ENCODE measurements at regions not wholly inside any gene's neighbourhood (a gene's known extent, or its start where the extent isn't known, plus 50 kb on each side); places are given as distances from the start of the nearest gene placed in this dataset.
A peak's percentile ranks its signal among the peaks of the same experiment; 100 is the strongest.
"Not testable (repeated sequence)": the region's sequence is repeated elsewhere in the genome, so short reads cannot be mapped to it uniquely, and the experiment has no call there.

DNA sequence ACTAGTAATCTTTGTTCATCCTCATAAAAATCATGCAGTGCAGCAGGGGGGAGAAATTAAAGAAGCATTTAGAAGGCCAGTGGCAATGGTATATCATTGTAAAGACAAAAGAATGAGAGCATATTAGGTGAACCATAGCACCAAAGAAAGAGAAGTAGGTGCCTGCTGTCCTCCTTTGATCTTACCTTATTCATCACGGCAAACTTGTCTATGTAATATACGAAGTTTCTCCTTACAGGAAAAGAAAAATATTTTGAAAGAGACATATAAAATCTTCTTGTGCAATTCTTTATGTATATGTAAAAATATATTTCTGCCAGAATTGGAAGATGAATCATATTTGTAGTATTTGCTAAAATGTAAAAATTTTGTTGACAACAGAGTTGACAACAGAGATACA is 411.3 kb upstream of the ARRDC3 start:
- no peak for DNase-seq

DNA sequence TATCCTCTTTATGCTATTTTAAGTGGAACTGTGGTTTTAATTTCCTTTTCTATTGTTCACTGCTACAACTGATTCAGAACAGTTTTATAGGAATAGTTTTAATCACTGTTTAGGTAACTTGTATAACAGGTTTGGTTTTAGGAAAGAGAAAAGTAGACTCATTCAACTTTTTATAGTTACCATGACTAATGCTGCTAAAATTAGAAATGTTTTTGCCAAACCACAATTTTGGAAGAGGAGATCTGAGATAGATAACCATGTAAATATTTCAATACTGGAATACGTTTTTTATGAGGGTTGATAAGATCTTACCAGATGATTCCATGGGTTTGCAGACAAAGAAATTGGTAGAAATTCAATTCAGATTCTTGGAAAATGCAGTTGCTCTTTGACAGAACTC is 404.6 kb upstream of the ARRDC3 start:
- peak; percentile 43 for DNase-seq

DNA sequence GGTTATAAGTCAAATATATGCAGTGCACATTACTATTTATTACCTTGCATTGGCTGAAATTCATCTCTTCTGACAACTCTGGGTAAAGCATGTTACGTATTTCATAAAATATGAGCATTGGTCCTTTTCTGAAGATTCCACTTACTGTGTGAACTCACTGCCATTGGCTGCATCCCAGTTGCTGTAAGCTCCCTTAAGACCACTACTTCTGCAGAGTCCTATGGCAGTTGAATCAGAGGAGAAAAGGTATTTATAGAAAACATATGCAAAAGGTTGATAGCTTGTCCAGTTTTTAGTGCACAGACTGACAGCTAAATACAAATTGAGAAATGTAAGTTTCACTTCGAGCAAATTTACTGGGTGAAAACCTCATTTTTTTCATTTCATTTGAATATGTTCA is 394.6 kb upstream of the ARRDC3 start:
- DNase-seq: peak; percentile 51

DNA sequence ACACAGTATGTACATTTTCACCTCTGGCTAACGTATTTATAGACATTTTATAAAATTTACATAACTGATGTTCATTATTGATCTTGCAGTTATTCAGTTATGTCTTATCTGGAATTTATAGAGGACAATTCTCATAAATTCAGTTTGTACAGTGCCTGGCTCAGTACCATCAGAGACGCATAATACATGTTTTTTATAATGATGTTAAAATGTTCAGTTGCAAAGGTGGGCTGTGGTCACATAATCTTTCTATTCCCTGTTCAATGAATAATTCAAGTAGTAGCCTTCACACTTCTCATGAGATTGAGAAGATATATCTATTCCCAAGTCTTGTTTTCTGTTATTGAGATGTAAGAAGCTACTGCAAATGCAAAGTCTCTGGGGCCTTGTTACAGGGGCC is 393.1 kb upstream of the ARRDC3 start:
- no peak for DNase-seq

DNA sequence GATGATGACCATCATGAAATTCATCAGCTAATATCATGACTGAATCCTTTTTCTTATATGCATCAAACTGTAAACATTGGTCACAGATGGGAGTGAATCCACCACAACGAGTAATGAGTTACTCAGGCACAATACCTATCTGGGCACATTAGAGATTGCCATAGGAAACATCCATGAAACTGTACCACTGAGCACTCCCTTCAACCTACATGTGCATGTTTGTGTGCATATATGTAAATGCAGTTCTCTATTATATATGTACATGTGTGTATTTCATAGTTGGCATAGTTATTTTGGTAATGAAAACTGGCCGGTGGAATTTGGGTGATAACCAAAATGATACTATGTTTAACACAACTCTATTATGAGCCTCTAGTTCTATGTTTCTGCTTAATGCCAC is 387.3 kb upstream of the ARRDC3 start:
- DNase-seq: no peak

DNA sequence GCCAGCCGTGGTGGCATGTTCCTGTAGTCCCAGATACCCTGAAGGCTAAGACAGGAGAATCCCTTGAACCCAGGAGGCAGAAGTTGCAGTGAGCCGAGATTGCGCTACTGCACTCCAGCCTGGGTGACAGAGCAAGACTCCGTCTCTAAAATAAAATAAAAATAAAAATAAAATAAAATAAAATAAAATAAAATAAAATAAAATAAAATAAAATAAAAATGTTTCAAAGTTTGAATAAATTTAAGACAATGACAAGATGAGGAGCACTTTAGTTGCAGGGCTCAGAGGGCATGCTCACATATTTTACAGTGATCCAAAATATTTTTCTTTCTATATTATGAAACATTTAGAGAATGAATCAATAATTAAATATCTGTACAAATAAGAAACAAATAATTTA is 374.3 kb upstream of the ARRDC3 start:
- not testable (repeated sequence) for DNase-seq

DNA sequence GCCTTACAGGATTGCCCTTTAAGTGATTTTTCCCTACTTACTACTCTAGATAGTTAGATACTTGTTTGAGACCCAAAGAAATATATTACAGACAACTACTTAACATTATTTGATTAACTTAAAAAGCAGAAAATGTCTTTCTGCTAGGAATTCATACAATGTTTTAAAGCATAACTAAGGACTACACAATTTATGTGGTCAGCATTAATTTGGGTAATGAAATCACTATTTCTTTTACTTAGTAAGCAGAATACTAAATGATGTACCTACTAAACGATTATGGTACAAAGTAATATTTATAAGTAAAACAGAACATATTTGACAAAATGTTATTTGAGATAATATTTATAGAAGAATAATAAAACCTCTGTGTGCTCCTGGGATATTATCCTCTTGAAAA is 371.9 kb upstream of the ARRDC3 start:
- no peak for DNase-seq

DNA sequence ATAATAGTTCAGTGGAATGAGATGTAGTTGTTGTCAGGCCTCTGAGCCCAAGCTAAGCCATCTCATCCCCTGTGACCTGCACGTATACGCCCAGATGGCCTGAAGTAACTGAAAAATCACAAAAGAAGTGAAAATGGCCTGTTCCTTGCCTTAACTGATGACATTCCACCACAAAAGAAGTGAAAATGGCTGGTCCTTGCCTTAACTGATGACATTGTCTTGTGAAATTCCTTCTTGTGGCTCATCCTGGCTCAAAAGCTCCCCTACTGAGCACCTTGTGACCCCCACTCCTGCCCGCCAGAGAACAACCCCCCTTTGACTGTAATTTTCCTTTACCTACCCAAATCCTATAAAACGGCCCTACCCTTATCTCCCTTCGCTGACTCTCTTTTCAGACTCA is 361.4 kb upstream of the ARRDC3 start:
- DNase-seq: not testable (repeated sequence)

DNA sequence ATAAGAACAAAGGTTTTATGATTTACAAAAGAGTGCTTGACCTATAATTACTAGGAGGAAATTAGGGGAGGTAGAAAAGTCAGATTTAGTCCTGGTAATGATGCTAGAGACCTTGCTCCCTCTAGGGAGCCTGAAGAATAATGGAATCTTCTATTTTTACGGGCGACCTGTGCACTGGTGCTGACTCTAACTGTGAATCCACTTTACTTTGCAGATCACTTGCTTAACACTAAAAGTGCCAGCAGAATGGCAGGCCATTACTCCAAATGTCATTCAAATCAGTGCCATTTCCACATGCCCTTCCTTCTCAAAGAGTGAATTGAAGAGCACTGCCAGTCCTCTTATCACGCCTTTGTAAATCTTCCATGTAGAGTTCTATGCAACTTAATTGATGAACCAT is 359.4 kb upstream of the ARRDC3 start:
- DNase-seq: no peak

DNA sequence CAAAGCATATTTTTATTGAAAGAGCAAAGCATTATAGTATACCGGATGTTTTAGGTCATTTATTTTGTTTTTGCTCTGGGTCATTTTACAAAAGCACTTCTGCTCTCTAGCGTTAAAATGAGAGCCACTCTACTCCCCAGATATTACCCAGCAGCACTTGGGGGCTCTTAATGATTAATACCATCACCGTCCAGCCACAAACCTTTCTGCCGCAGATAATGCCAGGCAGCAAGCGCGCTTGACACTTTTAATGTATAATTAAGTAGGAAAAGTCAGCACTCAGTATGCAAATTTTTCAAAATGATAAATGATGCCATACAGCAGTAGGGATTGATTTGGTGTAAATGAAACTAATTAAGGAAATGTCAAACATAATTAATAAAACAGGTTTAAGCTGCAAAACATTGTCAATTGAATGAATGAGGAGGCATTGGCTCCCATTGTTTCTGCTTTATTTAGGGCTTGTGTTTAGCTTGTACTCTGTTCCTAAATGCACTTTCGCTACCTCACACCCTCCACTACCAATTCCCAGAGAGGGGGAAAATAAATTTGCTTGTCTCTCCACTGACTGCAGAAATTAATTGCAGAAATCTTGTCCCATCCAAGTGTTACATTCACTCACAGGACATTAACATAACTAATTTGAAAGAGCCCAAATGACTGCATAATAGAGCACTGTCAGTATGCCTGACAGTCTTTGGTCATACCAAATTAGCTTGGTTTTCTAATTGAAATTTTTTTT is 358.8 kb upstream of the ARRDC3 start:
- DNase-seq: no peak

DNA sequence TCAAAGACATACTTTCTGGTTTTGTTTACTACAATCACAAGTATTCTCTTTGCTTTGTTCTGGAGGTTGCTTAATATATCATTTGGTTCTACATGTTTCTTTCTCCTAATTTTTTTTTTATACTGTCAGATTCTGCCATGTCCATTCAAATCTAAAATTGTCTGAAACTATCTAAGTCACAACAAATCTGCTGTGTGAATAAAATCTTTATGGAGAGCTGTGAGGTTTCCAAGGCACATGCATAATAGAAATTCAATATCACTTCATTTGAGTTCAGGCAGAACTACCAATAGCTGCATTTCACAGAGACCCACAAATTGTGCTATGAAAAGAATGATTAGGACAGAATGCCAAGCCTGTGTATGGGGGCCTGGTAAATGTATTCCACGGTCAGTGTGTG is 346.9 kb upstream of the ARRDC3 start:
- no peak for DNase-seq

DNA sequence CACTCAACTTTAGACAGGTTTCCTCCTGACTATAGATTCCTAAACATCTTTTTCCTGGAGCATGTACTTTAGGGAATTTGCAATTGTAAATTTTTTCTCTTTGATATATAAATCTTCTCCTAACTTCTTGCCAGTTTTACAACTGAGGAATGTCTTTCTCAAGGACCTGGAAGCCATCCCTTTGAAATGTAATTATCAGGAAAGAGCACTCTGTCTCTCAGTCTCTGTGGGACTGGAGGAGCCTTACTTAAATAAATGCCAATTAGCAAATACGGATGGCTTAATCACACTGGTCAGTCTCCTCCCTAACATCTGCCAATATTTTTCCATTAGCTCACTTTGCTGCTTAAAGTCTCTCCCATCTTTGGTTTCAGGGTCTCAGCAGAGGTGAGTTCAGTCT is 344.3 kb upstream of the ARRDC3 start:
- DNase-seq: no peak

DNA sequence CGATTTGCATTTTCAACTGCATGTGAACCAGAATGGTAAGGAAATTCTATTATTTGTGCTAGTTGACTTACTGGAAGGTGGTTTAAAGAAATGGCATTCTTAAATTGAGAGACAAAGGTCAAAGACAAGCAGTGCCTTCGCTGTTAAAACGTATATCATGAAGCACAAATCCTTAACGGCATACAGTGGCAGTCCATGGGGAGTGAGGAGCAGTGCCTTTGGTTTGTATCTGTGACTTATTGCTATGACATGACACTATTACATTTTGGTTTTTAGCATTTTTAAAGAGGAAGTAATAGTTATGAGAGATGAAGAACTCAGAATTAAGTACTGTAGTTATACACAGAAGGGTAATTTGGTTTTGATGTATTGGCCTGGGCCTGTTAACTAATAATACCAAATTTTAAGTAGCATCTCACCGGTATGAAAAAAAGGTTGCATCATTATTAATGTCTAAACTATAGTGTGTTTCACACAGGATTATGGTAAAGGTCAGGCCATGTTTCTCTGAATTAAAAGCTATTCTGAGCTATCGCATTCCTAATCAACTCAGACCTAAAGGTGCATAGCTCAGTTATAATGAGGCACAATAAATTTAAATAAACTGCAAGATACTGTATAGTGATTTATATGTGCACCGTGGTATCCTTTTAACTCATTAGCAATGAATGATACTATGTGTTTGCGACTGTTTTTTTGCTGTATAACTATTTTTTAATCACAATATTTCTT is 339.8 kb upstream of the ARRDC3 start:
- DNase-seq: no peak

DNA sequence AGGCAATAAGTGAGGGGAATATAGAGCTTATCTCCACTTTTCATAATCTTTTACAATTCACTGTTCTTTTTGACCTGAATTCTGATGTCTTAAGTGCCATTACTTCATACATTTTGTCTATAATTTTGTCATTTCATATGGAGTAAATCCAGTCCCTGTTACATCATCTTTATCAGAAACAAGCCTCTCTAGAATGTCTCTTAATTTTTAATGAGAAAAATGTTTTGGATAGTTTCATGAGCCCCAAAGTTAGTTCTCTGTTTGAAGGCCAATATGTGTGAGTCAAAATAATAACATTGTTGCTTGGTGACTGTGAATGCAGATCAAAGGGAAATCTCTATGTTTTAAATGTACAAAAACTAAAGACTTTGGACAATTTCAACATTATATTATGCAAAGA is 329.6 kb upstream of the ARRDC3 start:
- DNase-seq: peak; percentile 1

DNA sequence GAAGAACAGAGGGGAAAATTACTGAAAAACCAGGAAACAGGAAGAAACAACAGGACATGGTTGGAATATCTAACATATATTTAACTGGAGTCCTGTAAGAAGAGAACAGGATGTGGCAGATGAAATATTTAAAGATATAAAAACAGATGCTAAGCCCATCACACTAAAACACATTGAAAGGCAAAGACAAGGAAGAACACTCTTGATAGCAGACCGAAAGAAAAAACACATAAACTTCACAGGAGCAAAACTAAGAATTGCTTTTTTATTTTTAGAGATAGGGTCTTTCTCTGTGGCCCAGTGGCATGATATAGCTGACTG is 324.4 kb upstream of the ARRDC3 start:
- no peak for DNase-seq

DNA sequence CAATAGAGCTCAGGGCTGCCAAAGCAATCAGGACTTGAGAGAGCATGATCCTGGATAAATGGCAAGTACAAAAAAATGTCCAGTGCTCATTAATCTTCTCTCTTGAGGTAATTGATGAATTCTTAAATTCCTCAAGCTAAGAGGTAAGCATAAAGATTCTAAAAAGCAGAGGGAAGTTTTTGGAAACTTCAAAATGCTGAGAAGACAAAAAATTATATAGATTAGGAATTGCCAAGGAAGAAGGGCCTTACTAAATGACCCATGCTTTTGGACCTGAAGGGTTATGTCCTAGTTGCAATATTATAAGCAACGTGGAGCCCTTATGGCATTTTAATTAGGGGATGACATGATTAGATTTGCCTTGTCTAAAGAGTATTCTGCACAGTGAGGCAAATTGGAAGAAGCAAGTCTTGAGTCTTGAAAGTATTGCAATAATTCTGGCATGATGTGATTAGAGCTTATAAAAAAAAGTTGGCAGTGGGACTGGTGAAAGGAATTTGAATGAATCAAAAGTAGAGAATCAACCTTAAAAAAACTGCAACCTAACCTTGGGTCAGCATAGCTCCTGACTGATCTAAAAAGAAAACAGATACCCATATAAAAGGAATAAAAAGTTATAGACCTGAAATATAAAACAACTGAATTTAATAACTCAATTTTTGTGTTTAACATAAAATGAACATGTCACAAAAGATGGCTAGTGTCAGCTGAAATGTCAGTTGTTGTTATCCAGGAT is 323.8 kb upstream of the ARRDC3 start:
- peak; percentile 1 for DNase-seq

DNA sequence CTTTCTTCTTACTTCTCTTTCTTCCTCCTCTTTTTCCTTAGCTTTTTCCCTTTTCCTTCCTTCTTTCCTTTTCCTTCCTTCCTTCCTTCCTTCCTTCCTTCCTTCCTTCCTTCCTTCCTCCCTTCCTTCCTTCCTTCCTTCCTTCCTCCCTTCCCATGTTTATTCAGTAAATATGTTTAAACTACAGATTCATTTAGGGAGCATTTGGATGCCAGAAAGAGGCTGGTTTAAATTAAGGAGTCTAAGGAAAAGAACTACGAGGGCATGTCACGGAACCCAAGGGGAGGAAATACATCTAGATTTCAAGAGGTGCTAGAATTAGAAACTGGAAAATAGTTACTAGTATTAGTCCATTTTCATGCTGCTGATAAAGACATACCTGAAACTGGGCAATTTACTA is 320.0 kb upstream of the ARRDC3 start:
- DNase-seq: no peak

DNA sequence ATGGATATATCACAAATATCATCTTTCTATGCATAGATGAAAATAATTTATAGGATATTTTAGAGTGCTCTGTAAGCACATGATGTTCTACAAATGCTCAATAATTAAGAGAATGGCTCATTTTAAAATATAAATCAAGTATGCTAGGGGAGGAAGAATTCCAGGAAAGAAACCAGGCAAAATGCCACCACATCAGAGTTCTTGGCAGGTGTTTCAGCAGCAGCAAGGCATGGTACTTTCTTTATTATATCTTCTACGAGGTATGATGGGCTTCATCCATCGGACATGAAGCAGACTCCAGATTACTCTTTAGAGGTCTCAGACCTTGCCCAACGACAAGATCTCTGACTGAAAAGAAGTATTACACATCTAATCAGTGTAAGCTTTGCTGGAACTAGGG is 316.3 kb upstream of the ARRDC3 start:
- DNase-seq: no peak

DNA sequence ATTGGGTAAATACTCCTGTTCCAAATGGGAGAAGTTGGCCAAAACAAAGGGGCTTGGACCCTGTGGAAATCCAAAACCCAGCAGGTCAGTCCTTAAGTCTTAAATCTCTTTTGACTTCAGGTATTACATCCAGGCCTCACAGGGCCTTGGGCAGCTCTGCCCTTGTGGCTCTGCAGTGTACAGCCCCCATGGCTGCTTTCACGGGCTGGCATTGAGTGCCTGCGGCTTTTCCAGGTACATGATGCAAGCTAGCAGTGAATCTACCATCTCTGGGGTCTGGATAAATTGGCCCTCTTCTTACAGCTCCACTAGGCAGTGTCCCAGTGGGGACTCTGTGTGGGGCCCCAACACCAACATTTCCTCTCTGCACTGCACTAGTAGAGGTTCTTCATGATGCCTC is 308.5 kb upstream of the ARRDC3 start:
- no peak for DNase-seq

DNA sequence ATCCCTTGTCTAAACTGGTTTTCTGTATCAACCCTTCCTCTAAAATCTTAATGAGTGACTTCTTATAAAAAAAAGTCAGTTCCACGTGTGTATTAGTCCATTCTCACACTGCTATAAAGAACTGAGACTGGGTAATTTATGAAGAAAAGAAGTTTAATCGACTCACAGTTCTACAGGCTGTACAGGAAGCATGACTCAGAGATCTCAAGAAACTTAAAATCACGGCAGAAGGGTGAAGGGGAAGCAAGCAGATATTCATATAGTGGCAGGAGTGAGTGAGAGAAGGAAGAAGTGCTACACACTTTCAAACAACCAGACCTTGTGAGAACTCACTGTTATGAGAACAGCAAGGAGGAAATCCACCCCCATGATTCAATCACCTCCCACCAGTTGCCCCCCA is 307.8 kb upstream of the ARRDC3 start:
- no peak for DNase-seq

DNA sequence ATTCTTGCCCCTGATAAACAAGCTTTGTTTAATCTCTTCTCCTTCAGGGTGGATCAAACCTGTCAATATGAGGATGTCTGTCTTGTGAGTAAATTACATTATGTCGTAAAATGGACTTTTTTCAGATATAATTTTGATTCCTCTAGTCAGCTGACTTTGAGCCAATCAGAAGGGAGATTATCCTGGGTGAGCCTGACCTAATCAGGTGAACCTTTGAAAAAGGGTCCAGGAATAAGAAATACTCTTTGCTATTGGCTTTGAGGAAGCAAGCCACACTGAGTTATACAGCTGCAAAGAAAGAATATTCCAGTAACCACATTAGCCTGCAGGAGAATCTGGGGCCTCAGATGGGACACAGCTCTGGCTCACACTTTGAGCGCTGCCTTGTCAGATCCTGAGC is 304.3 kb upstream of the ARRDC3 start:
- no peak for DNase-seq

DNA sequence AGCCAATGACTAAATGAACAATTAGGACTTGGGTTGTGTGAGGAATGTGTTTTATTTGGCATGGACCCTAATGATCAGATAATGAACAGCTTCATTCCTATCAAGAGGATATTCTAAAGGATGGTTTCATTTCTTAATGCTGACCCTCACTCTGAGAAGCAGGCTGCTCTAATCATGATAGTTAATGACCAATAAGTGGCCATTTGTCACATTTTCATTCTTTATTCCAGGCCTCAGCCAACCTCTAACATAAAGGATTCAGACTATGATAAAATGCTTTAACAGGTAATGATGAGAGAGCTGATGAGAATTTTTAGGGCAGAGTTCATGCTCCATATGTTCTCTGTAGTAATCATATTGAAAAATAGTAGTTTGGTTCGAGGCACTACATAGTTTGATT is 301.5 kb upstream of the ARRDC3 start:
- DNase-seq: no peak

DNA sequence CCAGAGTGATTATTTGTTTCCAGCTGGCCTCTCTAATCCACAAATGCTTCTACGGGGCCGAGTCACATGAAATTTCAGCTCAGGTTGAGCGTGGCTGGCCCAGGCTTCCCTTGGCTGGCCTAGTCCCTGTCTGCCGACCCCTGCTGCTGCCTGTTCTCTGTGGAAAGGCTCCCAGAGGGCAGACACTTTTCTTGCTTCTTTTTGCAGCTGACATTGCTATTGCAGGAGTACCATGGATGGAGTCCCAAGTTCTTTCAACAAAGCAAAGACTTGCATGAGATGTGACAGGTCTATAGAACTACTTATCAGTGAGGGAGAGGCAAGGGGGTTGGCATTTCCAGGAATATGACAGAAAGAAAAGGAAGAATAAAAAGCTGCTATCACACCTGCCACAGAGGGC is 287.4 kb upstream of the ARRDC3 start:
- no peak for DNase-seq

DNA sequence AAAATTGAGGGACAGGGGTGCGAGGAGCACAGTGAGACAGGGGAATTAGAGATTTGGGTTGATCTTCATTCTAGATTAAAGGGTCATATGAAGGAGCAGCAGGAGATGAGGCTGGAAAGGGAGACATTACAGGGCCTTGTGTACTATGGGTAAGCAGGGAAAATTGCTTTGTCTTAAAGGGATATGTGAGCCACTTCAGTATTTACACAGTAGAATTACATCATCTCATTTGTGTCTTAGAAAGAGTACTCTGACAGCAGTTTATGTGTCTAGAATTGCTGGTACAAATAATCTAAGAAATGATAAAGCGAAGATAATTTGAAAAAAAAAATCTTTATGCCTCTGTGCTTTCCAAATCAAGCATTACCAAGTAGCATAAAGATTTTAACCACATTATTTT is 287.0 kb upstream of the ARRDC3 start:
- DNase-seq: no peak
